Fibroblast of peridontal ligament (primary cell): ENCODE measurements at regions not wholly inside any gene's neighbourhood (a gene's known extent, or its start where the extent isn't known, plus 50 kb on each side); places are given as distances from the start of the nearest gene placed in this dataset.
"Not testable (repeated sequence)": the region's sequence is repeated elsewhere in the genome, so short reads cannot be mapped to it uniquely, and the experiment has no call there.

Source experiments
- DNase-seq: peaks from one replicate; pipeline ENCODE4 v3.0.0-alpha.2; 2010; ENCODE audit errors: extremely low read depth

GRCh38 chr3:6680119-6680806 is 180.7 kb upstream of the GRM7 start:
- DNase-seq, result no peak

- no peak for DNase-seq
These were observed 163.6 kb upstream of the GRM7 start for GRCh38 chr3:6697285-6697684.

- DNase-seq, result no peak
These were observed 163.2 kb upstream of the GRM7 start for GRCh38 chr3:6697722-6698121.

GRCh38 chr3:6704817-6705216 is 156.1 kb upstream of the GRM7 start:
- DNase-seq, result not testable (repeated sequence)

- DNase-seq, result no peak
These were observed 154.1 kb upstream of the GRM7 start for GRCh38 chr3:6706777-6707176.

- DNase-seq, result no peak
These were observed 151.7 kb upstream of the GRM7 start for GRCh38 chr3:6709178-6709577.

GRCh38 chr3:6714962-6715361 is 146.0 kb upstream of the GRM7 start:
- no peak for DNase-seq

- no peak for DNase-seq
These were observed 144.5 kb upstream of the GRM7 start for GRCh38 chr3:6716420-6716819.

- DNase-seq, result no peak
These were observed 143.6 kb upstream of the GRM7 start for GRCh38 chr3:6717026-6717943.

GRCh38 chr3:6719999-6720398 is 140.9 kb upstream of the GRM7 start:
- DNase-seq, result no peak

GRCh38 chr3:6721491-6721890 is 139.4 kb upstream of the GRM7 start:
- no peak for DNase-seq

GRCh38 chr3:6723205-6723604 is 137.7 kb upstream of the GRM7 start:
- no peak for DNase-seq

GRCh38 chr3:6726811-6727210 is 134.1 kb upstream of the GRM7 start:
- no peak for DNase-seq

GRCh38 chr3:6732807-6733206 is 128.1 kb upstream of the GRM7 start:
- DNase-seq, result no peak

- DNase-seq, result no peak
These were observed 127.1 kb upstream of the GRM7 start for GRCh38 chr3:6733699-6734394.

GRCh38 chr3:6734395-6734746 is 126.5 kb upstream of the GRM7 start:
- DNase-seq, result no peak

GRCh38 chr3:6736836-6737629 is 123.9 kb upstream of the GRM7 start:
- DNase-seq, result no peak

- DNase-seq, result no peak
These were observed 123.3 kb upstream of the GRM7 start for GRCh38 chr3:6737630-6738029.

- DNase-seq, result no peak
These were observed 121.6 kb upstream of the GRM7 start for GRCh38 chr3:6739288-6739687.

GRCh38 chr3:6743067-6743720 is 117.7 kb upstream of the GRM7 start:
- DNase-seq, result no peak

GRCh38 chr3:6746443-6746842 is 114.5 kb upstream of the GRM7 start:
- no peak for DNase-seq
